Heart right ventricle (tissue), 16 donors: ENCODE measurements at regions not wholly inside any gene's neighbourhood (a gene's known extent, or its start where the extent isn't known, plus 50 kb on each side); places are given as distances from the start of the nearest gene placed in this dataset.

Experiments used
- ATAC-seq, 8 donors: fragments of 200-7000 bp; cut with Tn5 transposase; one replicate each; pipeline ENCODE4 v1.9.1; 2020; ENCODE audit warnings: mild to moderate bottlenecking in 8 of 8, moderate library complexity in 8 of 8, moderate number of reproducible peaks in 1 of 8
- DNase-seq, 2 donors: peaks; one replicate each; pipeline ENCODE4 v3.0.0-alpha.2; 2020
- H3K27ac ChIP-seq, 10 donors: fragments of 200-600 bp; sonication (generic) in 2 of 10; one replicate each; pipeline versions ENCODE4 v1.5.0 to v1.8.0; 2020 to 2022; ENCODE audit warnings: mild to moderate bottlenecking in 3 of 10
- H3K27me3 ChIP-seq, 7 donors: fragments of 200-600 bp; one replicate each; pipeline ENCODE4 v1.8.0; 2021 to 2022; ENCODE audit warnings: mild to moderate bottlenecking in 2 of 7
- H3K36me3 ChIP-seq, 9 donors: fragments of 200-600 bp; sonication (generic) in 1 of 9; one replicate each; pipeline versions ENCODE4 v1.5.0 to v1.8.0; 2020 to 2022; ENCODE audit warnings: mild to moderate bottlenecking in 2 of 9
- H3K4me1 ChIP-seq, 9 donors: fragments of 200-600 bp; sonication (generic) in 1 of 9; one replicate each; pipeline versions ENCODE4 v1.5.0 to v1.8.0; 2020 to 2022; ENCODE audit warnings: mild to moderate bottlenecking in 4 of 9
- H3K4me3 ChIP-seq, 10 donors: fragments of 200-600 bp; sonication (generic) in 2 of 10; one replicate each; pipeline versions ENCODE4 v1.5.0 to v1.8.0; 2020 to 2022; ENCODE audit warnings: mild to moderate bottlenecking in 7 of 10, moderate library complexity in 2 of 10
- H3K9me3 ChIP-seq, 11 donors: fragments of 200-600 bp in 10 of 11; sonication (generic) in 2 of 11; one replicate each; pipeline versions ENCODE4 v1.5.0 to v1.8.0; 2013 to 2022; ENCODE audit warnings: mild to moderate bottlenecking in 2 of 11, control low read depth in 1 of 11, moderate library complexity in 1 of 11
- WGBS, 2 donors: extraction: QIAGEN DNeasy Blood & Tissue Kit; methylation state at CpG; one replicate each; pipeline ENCODE4 v1.1.7; 2013; ENCODE audit warnings: inconsistent platforms in 1 of 2; 5-methylcytosine and 5-hydroxymethylcytosine counted together
- intact Hi-C, 10 donors: fragments of 100-400 bp; cut with DNase I; formaldehyde crosslinking; loops; one replicate each; pipeline versions ENCODE4 v1.11.1 to v1.14.2; 2022
- TF ChIP-seq, protein P1 (sequence below), 9 donors: fragments of 200-600 bp; sonication (generic) in 2 of 9; IDR thresholded peaks; one replicate each; pipeline versions ENCODE4 v1.5.0 to v1.8.0; 2021 to 2022; ENCODE audit warnings: antibody characterized with exemption in 9 of 9, mild to moderate bottlenecking in 5 of 9, moderate library complexity in 1 of 9
- donor health status: Arrhythmogenic right ventricular cardiomyopathy.
- donor health status: ischemic (EF 13 %, LVEDD 7.1; RV severe dilation, severe dysfunction).
- donor health status: healthy with polysubstance abuse.
- donor health status: DM: no; HTN: yes; CAD: no.
- donor health status: DM: no; HTN: no; CAD: no.
- donor health status: ischemic (EF 25% LVEDD 6.9; RV normal size, moderate dysfunction).
- donor health status: ischemic (EF 25% LVEDD 5.7; RV mildly dilated, moderate dysfunction).
- donor health status: healthy.
- donor health status: DM: yes; HTN: yes; CAD: no.
- donor health status: Ischemic cardiomyopathy.
- donor health status: ischemic (EF 35%, LVEDD 5.7; RV mildly dilated, moderate dysfunction).
- donor health status: nonischemic (EF 11% LVEDD 7.7; RV severe dilation, severe dysfunction).
- donor health status: DM: yes; HTN: yes; CAD: no.
- donor health status: PGD.
- donor health status: ischemic (EF 29% LVEDD 5.4; RV normal size, mild dysfunction).
- donor health status: nonischemic (EF 23%, LVEDD 6.1; RV moderate dilation, normal function).

DNA sequence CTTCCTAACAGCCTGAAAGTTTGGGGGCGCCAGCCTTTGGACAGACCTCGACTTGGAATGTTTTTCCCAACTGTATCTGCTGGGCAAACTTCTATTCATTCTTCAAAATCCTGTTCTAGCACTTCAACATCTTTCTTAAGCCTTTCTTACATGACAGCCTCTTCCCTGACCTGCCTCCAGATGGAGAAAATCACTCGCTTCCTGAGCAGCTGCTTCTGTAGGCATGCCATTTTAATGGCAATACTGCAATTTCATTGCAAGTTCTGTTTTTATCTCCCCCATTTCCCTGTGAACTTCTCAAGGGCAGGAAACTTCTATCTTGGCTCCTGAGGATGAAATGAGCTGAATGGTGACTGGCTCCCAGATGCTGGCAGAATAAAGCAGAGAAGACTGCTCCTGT, 128.8 kb upstream of the ASIC2 start:
- Histone ChIP-seq H3K4me3 (no peak overlapping the region), H3K9me3 (no peaks in the 10 kb centered on the region), H3K4me1 (no peaks in the 10 kb centered on the region), H3K27me3 (peaks cover 0 to 34% (median 6%) of the 10 kb centered on the region in 7 donors), H3K27ac (no peak overlapping the region), H3K36me3 (no peaks in the 10 kb centered on the region)
- intact Hi-C loops: no loop called here
- no peak for DNase-seq
- no peak for ATAC-seq
- TF ChIP-seq, protein P1, sequence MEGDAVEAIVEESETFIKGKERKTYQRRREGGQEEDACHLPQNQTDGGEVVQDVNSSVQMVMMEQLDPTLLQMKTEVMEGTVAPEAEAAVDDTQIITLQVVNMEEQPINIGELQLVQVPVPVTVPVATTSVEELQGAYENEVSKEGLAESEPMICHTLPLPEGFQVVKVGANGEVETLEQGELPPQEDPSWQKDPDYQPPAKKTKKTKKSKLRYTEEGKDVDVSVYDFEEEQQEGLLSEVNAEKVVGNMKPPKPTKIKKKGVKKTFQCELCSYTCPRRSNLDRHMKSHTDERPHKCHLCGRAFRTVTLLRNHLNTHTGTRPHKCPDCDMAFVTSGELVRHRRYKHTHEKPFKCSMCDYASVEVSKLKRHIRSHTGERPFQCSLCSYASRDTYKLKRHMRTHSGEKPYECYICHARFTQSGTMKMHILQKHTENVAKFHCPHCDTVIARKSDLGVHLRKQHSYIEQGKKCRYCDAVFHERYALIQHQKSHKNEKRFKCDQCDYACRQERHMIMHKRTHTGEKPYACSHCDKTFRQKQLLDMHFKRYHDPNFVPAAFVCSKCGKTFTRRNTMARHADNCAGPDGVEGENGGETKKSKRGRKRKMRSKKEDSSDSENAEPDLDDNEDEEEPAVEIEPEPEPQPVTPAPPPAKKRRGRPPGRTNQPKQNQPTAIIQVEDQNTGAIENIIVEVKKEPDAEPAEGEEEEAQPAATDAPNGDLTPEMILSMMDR (IDR thresholded peaks at IDR 0.05): no peak
- WGBS, 2 donors: 61 to 71% methylated on average over 3 of the region's 3 CpGs

DNA sequence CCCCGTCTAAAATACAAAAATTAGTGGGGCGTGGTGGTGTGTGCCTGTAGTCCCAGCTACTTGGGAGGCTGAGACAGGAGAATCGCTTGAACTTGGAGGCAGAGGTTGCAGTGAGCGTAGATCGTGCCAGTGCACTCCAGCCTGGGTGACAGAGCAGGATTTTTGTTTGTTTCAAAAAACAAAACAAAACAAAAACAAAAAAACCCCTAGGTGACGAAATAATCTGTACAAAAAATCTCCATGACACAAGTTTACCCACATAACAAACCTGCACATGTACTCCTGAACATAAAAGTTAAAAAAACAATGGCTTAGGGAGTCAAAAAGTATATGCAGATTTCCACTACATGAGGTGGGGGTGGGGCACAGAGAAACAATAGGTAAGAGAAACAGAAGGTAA, 140.5 kb upstream of the ASIC2 start:
- intact Hi-C loops: no loop called here
- peaks cover 0 to 12% (median 0%) of the 10 kb centered on the region in 7 donors for H3K27me3 ChIP-seq
- TF ChIP-seq, protein P1 (IDR thresholded peaks at IDR 0.05): no peak
- no peak overlapping the region for H3K4me3 ChIP-seq
- no peaks in the 10 kb centered on the region for H3K9me3 ChIP-seq
- ATAC-seq (no peak), DNase-seq (no peak)
- no peak overlapping the region for H3K27ac ChIP-seq
- 84 to 91% methylated on average over 6 of the region's 6 CpGs for WGBS, 2 donors
- no peaks in the 10 kb centered on the region for H3K36me3 ChIP-seq
- no peaks in the 10 kb centered on the region for H3K4me1 ChIP-seq

- DNase-seq (no peak), ATAC-seq (no peak)
- H3K27ac ChIP-seq: no peak overlapping the region
- no peaks in the 10 kb centered on the region for H3K4me1 ChIP-seq
- intact Hi-C loops: no loop called here
- H3K36me3 ChIP-seq: no peaks in the 10 kb centered on the region
- H3K27me3 ChIP-seq: peaks cover 0 to 7% (median 0%) of the 10 kb centered on the region in 7 donors
- no peak overlapping the region for H3K4me3 ChIP-seq
- H3K9me3 ChIP-seq: no peaks in the 10 kb centered on the region
- TF ChIP-seq, protein P1 (IDR thresholded peaks at IDR 0.05): no peak
These were observed 141.7 kb upstream of the ASIC2 start for GRCh38 chr17:33434841-33435240.

DNA sequence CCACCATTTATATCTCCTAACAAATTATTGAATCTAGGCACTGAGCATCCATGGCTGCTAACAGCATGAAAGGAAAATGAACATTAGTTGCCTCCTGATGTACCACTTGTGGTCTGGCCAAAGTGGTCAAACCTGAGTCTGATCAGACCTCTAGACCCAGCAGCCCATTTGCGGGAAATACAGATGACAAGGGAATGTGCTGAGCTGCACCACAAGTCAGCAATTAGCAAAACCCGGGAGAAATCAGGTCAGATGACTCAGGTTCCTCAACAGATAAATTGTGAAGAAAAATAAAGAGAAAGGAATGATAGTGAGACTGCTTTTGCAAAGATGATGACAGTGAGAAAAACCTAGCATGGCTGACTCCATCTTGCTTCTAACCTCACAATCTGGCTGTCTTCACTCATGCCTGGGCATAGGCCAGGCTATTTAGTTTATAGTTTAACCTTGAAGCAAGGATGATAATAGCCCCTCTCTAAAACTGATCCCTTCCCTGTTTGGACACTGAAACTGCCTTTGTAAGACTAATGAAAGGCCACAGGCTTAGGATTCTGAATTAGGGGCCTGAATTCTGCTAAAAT, 142.7 kb upstream of the ASIC2 start:
- intact Hi-C loops: no loop called here
- Histone ChIP-seq H3K27me3 (peaks cover 0 to 1% (median 0%) of the 10 kb centered on the region in 7 donors), H3K27ac (no peak overlapping the region), H3K4me3 (no peak overlapping the region), H3K36me3 (no peaks in the 10 kb centered on the region), H3K4me1 (no peaks in the 10 kb centered on the region), H3K9me3 (no peaks in the 10 kb centered on the region)
- DNase-seq (no peak), ATAC-seq (no peak)
- TF ChIP-seq, protein P1 (IDR thresholded peaks at IDR 0.05): no peak
- WGBS, 2 donors: 65 to 74% methylated on average over 2 of the region's 2 CpGs
